ENCODE measurements at regions not wholly inside any gene's neighbourhood (a gene's known extent, or its start where the extent isn't known, plus 50 kb on each side); places are given as distances from the start of the nearest gene placed in this dataset.

GRCh38 chr5:84618262-84618661 is 233.6 kb upstream of the EDIL3 start:
- TF ChIP-seq CTCF (IDR thresholded peaks at IDR 0.05; ENCODE audit: insufficient read depth, missing control alignments): no peak
- no peak for FAIRE-seq

GRCh38 chr5:84614906-84615305 is 230.2 kb upstream of the EDIL3 start:
- no peak for TF ChIP-seq CTCF (IDR thresholded peaks at IDR 0.05; ENCODE audit: insufficient read depth, missing control alignments)
- no peak for DNase-seq (ENCODE audit: insufficient read length, low spot score)
- FAIRE-seq: no peak

More at GRCh38 chr5:84618262-84618661, 233.6 kb upstream of the EDIL3 start:
- no peak for DNase-seq (ENCODE audit: insufficient read length, low spot score)

- no peak for TF ChIP-seq CTCF (IDR thresholded peaks at IDR 0.05; ENCODE audit: insufficient read depth, missing control alignments)
- FAIRE-seq (no peak), DNase-seq (ENCODE audit: insufficient read length, low spot score) (no peak)
Measured at GRCh38 chr5:84606784-84607183, 222.1 kb upstream of the EDIL3 start.

GRCh38 chr5:84605241-84605640 is 220.6 kb upstream of the EDIL3 start:
- FAIRE-seq (no peak), DNase-seq (ENCODE audit: insufficient read length, low spot score) (no peak)
- no peak for TF ChIP-seq CTCF (IDR thresholded peaks at IDR 0.05; ENCODE audit: insufficient read depth, missing control alignments)

GRCh38 chr5:84603568-84604185 is 219.0 kb upstream of the EDIL3 start:
- FAIRE-seq: no peak
- no peak for DNase-seq (ENCODE audit: insufficient read length, low spot score)
- no peak for TF ChIP-seq CTCF (IDR thresholded peaks at IDR 0.05; ENCODE audit: insufficient read depth, missing control alignments)

- FAIRE-seq (no peak), DNase-seq (ENCODE audit: insufficient read length, low spot score) (no peak)
- TF ChIP-seq CTCF (IDR thresholded peaks at IDR 0.05; ENCODE audit: insufficient read depth, missing control alignments): no peak
Measured at GRCh38 chr5:84602371-84602771, 217.7 kb upstream of the EDIL3 start.

- TF ChIP-seq CTCF (IDR thresholded peaks at IDR 0.05; ENCODE audit: insufficient read depth, missing control alignments): no peak
- DNase-seq (ENCODE audit: insufficient read length, low spot score) (no peak), FAIRE-seq (no peak)
Measured at GRCh38 chr5:84599964-84600363, 215.3 kb upstream of the EDIL3 start.
